Neuron (in vitro differentiated cells): ENCODE measurements at regions not wholly inside any gene's neighbourhood (a gene's known extent, or its start where the extent isn't known, plus 50 kb on each side); places are given as distances from the start of the nearest gene placed in this dataset.

Experiments
- H2AFZ ChIP-seq: one replicate; pipeline ENCODE4 v1.6.1; 2013; ENCODE audit warnings: low read depth, mild to moderate bottlenecking, inconsistent platforms, low read length, moderate library complexity
- H3K27me3 ChIP-seq: one replicate; pipeline ENCODE4 v1.6.1; 2013; ENCODE audit warnings: low read length; ENCODE audit not compliant: insufficient read depth
- H3K36me3 ChIP-seq: one replicate; pipeline ENCODE4 v1.6.1; 2013; ENCODE audit warnings: low read length; ENCODE audit not compliant: insufficient read depth
- H3K4me1 ChIP-seq: one replicate; pipeline ENCODE4 v1.6.1; 2013; ENCODE audit warnings: low read length; ENCODE audit not compliant: insufficient read depth
- H3K4me3 ChIP-seq: 2 replicates; pipeline ENCODE4 v1.5.1; 2013; ENCODE audit warnings: mild to moderate bottlenecking, low read length, moderate library complexity
- H3K9me3 ChIP-seq: one replicate; pipeline ENCODE4 v1.6.1; 2013; ENCODE audit warnings: low read length

DNA sequence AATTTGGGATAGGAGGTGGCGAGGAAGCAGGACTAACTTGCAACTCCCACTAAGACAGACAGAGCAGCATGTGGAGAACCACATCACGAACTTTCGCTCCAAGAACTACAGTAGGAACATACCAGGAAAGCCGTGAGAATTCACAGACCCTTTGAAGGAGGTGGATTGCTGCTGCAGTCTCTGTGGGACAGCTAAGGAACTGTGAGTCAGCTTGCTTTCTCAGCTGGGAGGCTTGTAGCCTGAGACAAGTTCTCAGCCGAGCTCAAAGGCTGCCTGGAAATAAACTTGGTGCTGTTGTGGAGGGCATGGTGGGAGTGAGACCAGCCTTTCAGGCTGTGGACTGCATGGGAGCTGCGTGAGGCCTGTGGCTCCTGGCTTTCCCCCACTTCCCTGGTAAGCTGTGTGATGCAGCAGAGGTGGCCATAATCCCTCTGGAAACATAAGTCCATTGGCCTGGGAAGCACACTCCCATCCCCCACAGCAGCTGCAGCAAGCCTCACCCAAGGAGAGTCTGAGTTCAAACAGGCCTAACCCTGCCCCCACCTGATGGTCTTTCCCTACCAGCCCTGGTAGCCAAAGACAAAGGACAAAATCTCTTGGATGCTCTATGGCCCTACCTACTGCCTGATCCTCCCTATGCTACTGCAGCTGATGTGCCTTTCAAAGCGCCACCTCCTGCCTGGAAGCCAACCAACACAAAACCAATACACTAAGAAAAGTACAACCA is 441.1 kb upstream of the HTR2A start:
- Histone ChIP-seq H3K9me3 (no peaks in the 10 kb centered on the region), H2AFZ (no peak overlapping the region), H3K4me1 (no peaks in the 10 kb centered on the region), H3K4me3 (no peak overlapping the region), H3K27me3 (no peaks in the 10 kb centered on the region), H3K36me3 (no peaks in the 10 kb centered on the region)

DNA sequence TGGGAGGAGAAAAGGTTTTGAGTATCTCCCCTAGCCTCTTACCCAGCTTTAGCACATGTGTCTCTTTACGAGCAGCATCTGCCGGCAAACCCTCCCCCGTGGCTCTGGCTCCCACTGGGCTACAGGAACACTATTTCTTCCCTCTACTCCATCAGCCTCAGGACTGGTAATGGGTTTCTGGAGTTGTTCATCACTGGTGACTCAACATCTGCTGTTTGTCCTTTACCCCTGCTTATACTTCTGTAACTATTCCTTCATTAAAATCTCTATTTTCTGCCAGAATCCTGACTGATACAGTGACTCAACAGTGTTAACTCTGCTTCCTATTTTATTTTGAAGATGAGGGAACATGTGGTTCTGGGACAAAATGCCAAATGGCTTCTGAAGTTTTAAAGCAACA is 437.3 kb upstream of the HTR2A start:
- Histone ChIP-seq H2AFZ (no peak overlapping the region), H3K27me3 (no peaks in the 10 kb centered on the region), H3K4me1 (no peaks in the 10 kb centered on the region), H3K9me3 (no peaks in the 10 kb centered on the region), H3K4me3 (no peak overlapping the region), H3K36me3 (no peaks in the 10 kb centered on the region)

GRCh38 chr13:47332149-47332548 is 435.3 kb upstream of the HTR2A start:
- Histone ChIP-seq H3K4me3 (no peak overlapping the region), H2AFZ (no peak overlapping the region), H3K27me3 (no peaks in the 10 kb centered on the region), H3K36me3 (no peaks in the 10 kb centered on the region), H3K9me3 (no peaks in the 10 kb centered on the region), H3K4me1 (no peaks in the 10 kb centered on the region)

- Histone ChIP-seq H3K27me3 (no peaks in the 10 kb centered on the region), H3K4me1 (no peaks in the 10 kb centered on the region), H3K4me3 (no peak overlapping the region), H3K36me3 (no peaks in the 10 kb centered on the region), H3K9me3 (no peaks in the 10 kb centered on the region), H2AFZ (no peak overlapping the region)
Measured at GRCh38 chr13:47330031-47330430, 433.2 kb upstream of the HTR2A start.

DNA sequence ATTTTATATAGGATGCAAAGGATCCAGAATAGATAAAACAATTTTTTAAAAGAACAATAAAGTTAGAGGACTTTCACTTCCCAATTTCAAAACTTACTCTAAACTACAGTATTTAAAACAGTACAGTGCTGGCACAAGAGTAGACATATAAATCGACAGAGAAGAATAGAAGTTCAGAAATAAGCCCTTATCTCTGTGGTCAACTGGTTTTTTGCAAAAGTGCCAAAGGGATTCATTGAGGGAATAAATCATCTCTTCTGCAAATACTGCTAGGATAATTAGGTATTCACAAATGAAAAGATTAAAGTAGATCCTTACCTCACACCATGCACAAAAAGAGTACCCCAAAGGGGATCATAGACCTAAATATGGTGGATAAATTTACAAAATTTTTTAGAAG is 431.0 kb upstream of the HTR2A start:
- Histone ChIP-seq H2AFZ (no peak overlapping the region), H3K36me3 (no peaks in the 10 kb centered on the region), H3K4me1 (no peaks in the 10 kb centered on the region), H3K4me3 (no peak overlapping the region), H3K9me3 (no peaks in the 10 kb centered on the region), H3K27me3 (no peaks in the 10 kb centered on the region)

DNA sequence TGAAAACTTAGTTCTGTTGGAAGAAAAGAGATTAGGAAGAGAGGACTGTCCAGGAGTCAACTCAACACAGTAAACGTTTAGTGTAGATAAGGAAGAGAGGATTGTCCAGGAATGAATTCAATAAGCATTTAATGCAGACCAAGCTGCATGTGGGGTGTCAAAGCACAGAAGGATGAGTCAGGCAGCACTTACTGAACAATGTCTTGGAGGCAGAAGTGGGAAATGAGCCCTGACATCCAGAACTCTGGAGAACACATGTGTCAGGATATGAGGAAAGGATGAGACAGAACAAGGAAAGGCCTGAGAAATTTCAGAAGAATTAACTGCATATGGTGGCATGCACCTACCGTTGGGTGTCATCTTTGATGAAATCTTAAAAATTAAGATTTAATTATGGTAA is 429.2 kb upstream of the HTR2A start:
- Histone ChIP-seq H3K9me3 (no peaks in the 10 kb centered on the region), H3K4me1 (no peaks in the 10 kb centered on the region), H3K4me3 (no peak overlapping the region), H2AFZ (no peak overlapping the region), H3K27me3 (no peaks in the 10 kb centered on the region), H3K36me3 (no peaks in the 10 kb centered on the region)

GRCh38 chr13:47317356-47317755 is 420.5 kb upstream of the HTR2A start:
- Histone ChIP-seq H2AFZ (no peak overlapping the region), H3K9me3 (no peaks in the 10 kb centered on the region), H3K27me3 (no peaks in the 10 kb centered on the region), H3K4me3 (no peak overlapping the region), H3K36me3 (no peaks in the 10 kb centered on the region), H3K4me1 (no peaks in the 10 kb centered on the region)

DNA sequence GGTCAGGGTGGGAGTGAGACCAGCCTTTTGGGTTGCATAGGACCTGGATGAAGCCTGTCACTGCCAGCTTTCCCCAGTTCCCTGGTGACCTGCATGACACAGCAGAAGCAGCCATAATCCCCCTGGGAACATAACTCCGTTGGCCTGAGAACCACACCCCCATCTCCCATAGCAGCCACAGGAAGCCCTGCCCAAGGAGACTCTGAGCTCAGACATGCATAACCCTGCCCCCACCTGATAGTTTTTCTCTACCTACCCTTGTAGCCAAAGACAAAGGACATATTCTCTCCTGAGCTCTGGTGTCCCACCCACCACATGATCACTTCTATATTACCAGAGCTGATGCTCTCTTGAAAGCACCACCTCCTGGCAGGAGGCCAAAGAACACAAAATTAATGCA is 413.5 kb upstream of the HTR2A start:
- H3K9me3 ChIP-seq: no peaks in the 10 kb centered on the region
- no peak overlapping the region for H3K4me3 ChIP-seq
- no peaks in the 10 kb centered on the region for H3K4me1 ChIP-seq
- no peak overlapping the region for H2AFZ ChIP-seq
- H3K27me3 ChIP-seq: no peaks in the 10 kb centered on the region
- H3K36me3 ChIP-seq: no peaks in the 10 kb centered on the region

GRCh38 chr13:47306991-47307390 is 410.1 kb upstream of the HTR2A start:
- no peak overlapping the region for H3K4me3 ChIP-seq
- H3K4me1 ChIP-seq: no peaks in the 10 kb centered on the region
- H3K9me3 ChIP-seq: no peaks in the 10 kb centered on the region
- no peaks in the 10 kb centered on the region for H3K36me3 ChIP-seq
- H3K27me3 ChIP-seq: no peaks in the 10 kb centered on the region
- no peak overlapping the region for H2AFZ ChIP-seq

- Histone ChIP-seq H3K36me3 (no peaks in the 10 kb centered on the region), H2AFZ (no peak overlapping the region), H3K4me1 (no peaks in the 10 kb centered on the region), H3K4me3 (no peak overlapping the region), H3K9me3 (no peaks in the 10 kb centered on the region), H3K27me3 (no peaks in the 10 kb centered on the region)
Measured at GRCh38 chr13:47303626-47304025, 406.8 kb upstream of the HTR2A start.

DNA sequence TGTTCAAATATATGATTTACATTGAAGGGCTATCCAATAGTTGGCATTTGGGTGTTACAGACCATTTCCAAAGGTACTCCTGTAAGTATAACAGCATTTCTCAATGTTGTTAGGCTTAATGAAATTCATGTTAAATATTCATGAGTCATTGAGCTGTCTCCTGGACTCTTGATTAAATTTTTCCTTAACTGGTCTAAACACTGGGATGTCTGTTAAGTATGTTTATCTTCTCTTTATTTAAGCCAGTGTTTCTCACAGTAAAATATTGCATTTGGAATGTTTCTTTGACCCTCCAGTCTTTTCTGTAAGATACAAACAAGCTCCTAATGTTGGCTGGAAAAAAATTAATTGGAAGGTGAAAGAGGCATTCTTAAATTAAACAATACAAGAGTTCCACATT is 402.5 kb upstream of the HTR2A start:
- Histone ChIP-seq H3K4me1 (no peaks in the 10 kb centered on the region), H2AFZ (no peak overlapping the region), H3K4me3 (no peak overlapping the region), H3K27me3 (no peaks in the 10 kb centered on the region), H3K36me3 (no peaks in the 10 kb centered on the region), H3K9me3 (no peaks in the 10 kb centered on the region)

DNA sequence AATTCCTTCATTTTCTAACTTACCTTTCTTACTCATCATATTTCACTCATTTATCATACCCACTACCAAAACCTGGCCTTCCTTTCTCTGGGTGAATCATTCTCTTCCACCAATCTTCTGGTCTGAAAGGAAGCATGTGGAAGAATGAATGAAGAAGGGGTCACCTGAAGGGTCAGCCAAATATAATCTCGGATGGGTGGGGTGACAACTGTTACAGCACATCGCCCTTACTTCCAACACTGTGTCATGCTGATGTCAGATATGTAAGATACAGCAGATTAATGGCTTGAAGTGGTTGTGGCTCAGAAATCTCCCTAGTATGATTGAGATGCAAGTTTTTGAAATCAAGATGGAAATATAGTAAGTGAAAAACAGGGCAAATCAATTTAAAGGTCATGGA is 401.7 kb upstream of the HTR2A start:
- Histone ChIP-seq H2AFZ (no peak overlapping the region), H3K4me1 (no peaks in the 10 kb centered on the region), H3K27me3 (no peaks in the 10 kb centered on the region), H3K9me3 (no peaks in the 10 kb centered on the region), H3K4me3 (no peak overlapping the region), H3K36me3 (no peaks in the 10 kb centered on the region)

- no peaks in the 10 kb centered on the region for H3K4me1 ChIP-seq
- no peaks in the 10 kb centered on the region for H3K9me3 ChIP-seq
- no peak overlapping the region for H2AFZ ChIP-seq
- H3K27me3 ChIP-seq: no peaks in the 10 kb centered on the region
- H3K36me3 ChIP-seq: no peaks in the 10 kb centered on the region
- no peak overlapping the region for H3K4me3 ChIP-seq
Measured at GRCh38 chr13:47294691-47295090, 397.8 kb upstream of the HTR2A start.

DNA sequence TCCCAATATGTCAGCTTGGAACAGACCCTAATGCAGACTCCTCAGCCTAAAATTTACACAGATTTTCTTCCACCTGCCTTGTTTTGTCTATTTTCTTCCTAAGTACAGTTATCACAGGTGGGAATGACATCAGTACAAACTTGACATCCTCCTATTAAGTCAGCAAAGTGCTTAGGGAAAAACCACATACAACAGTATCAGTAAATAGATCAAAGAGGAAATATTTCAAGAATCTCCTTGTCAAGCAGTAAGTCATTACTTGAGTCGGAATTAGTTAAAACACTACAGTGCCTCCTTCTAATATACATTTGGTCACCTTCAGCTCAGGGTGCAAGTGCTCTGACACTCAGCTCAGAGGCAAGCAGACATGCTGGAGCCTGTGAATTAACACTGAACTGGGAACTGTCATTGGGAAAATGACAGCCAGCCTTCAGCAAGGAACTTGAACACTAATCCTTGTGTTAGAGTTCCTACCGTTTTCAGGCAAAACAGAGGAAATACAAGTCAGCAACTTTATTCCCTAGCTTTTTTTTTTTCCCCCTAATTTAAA is 394.3 kb upstream of the HTR2A start:
- Histone ChIP-seq H3K36me3 (no peaks in the 10 kb centered on the region), H3K4me3 (no peak overlapping the region), H3K9me3 (no peaks in the 10 kb centered on the region), H3K4me1 (no peaks in the 10 kb centered on the region), H2AFZ (no peak overlapping the region), H3K27me3 (no peaks in the 10 kb centered on the region)
